Activated CD8-positive, alpha-beta memory T cell treated with anti-CD3 and anti-CD28 coated beads, Interleukin-2, amount 50 U/mL, for 24 hours (primary cell): ENCODE measurements at regions not wholly inside any gene's neighbourhood (a gene's known extent, or its start where the extent isn't known, plus 50 kb on each side); places are given as distances from the start of the nearest gene placed in this dataset.

Experiments
- DNase-seq: peaks from one replicate; pipeline ENCODE4 v3.0.0-alpha.2; 2020; ENCODE audit errors: extremely low read depth

DNA sequence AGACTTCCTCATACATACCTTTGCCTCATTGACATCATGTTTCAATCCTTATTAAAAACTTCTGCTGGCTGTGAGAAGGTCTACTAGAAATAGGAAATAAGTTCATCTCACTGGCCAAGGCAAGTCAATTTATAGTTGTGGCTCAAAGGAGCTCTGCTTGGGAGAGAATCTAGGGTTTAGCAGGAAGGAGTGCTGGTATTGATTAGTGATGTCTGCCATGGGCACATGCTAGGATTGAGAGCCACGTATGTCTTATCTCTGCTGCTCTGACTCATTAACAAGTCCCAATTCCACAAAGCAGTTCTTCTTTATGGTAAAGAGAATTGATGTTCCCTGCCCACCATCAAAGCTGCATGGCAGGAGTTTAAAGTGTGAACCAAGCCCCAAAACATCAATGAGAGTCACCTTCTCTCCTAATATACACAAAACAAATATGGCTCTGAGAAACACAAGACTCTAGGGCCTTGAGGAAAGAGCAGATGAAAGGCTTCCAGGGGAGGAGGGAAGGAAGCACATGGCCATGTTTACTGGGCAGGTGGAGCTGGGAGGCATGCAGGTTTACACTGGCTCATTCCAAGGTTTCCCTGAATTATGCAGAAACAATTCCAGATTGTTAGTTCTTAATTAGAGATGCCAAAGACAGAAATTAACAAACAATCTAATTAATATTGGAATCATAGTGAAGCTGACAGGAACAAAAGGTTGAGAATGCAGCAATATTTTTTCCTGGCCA, 931.9 kb upstream of the TMEM132C start:
- DNase-seq, result no peak

DNA sequence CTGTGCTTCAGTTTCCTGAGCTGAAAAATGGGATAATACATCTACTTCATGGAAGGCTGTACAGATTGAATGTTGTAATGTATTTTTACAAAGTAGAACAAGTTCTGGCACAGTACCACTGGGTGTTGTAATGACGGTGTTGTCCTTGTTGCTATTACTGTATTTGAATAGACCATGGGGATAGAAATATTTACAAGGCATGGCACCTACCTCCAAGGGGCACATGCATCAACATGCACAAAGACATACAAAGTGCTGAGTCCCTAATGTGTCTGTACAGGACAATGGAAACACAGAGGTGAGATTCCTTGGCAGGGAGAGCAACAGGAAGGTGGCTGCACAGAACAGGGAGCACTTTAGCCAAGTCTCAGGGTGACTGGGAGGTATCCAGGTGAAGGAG, 930.6 kb upstream of the TMEM132C start:
- no peak for DNase-seq

DNA sequence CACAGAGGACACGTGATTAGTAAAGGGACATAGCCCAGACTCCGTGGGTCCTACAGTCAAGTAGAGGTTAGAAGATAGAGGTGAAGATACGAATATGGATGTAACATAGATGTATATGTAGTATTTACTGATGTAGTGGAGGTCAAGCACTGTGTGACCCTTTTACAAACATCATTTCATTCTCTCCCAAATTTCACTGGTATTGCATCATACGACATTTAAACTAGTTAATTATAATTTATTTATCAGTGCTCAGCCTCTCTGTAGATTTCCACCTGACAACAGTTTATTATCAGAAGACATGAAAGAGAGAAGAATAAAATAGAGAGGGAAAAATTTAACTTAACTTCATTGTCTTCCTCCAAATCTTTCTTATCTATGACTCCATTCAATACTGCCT, 927.9 kb upstream of the TMEM132C start:
- DNase-seq, result no peak

DNA sequence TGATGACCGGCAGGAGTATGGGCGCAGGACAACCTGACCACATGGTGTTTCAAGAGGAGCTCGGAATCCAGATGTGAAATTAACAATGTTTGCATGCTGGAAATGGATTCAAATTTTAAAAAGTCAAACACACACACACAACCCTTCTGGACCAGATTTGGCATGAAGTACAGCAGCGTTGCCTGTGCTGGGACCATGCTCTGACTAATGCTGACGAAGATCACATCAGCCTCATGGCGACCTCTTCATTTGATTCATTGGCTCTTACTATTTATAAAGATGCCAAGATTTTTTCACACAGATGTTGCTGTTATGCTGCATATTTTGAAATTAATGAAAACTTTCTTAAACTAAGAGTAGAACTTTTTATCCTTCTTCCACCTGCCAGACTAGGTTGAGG, 926.6 kb upstream of the TMEM132C start:
- DNase-seq, result no peak

DNA sequence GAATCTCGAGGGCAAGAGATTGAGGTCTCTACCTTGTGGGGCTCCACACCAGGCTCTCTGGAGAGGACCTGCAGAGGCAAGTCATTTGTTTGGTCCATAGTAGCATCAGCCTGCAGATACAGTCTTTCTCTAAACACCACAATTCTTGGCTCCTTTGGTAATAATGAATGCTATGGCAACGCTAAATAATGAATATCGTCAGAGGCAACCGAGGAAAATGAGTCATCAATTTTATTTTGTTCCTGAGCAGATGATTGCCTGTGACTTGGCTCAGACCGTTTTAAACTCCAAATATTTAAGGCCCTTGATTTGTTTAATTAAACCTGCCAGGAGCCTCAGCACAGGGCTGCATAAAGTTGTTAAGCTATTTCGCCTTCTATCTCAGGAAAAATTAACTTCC, 924.1 kb upstream of the TMEM132C start:
- DNase-seq, result no peak

DNA sequence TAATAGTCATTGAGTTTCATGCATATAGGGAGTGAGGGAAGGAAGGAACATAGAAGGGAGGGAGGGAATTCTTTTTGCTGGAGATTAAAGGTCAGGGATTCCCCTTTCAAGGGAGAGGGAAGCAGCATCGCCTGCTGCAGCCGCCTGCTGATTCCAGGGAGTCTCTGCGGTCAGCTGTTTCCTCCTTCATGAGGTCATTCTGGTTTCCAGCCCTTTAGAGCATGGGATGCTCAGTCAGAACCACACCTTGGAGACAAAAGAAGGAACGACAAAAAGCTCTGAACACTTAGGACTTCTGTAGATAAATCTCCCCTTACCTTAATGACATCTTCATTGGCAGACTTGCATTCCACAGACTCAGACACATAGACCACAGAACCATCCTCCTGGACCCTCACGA, 923.0 kb upstream of the TMEM132C start:
- DNase-seq, result no peak

DNA sequence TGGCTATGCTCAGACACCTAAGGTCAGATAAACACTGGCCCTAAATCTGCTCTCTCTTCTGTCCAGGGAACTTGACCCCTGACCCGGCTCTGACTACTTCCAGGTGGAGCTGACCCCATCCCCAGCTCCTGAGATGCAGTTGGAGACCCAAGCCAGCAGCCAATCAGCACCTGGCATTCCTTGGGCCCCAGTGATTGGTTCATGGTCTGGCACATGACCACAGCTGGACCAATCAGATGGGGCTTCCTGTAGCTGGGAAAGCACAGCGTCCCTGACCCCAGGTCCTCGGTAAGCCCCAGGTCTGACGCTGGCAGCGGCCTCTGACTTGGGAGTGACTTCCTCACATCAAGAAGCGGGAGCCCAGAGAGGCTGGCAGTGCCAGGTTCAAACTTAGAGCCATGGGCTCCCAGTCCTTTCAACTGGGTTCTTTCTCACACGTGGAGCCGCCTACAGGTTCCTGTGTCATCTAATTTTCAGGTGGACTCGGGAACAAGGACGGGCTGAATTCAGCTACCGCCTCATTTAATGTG, 915.4 kb upstream of the TMEM132C start:
- DNase-seq, result no peak

DNA sequence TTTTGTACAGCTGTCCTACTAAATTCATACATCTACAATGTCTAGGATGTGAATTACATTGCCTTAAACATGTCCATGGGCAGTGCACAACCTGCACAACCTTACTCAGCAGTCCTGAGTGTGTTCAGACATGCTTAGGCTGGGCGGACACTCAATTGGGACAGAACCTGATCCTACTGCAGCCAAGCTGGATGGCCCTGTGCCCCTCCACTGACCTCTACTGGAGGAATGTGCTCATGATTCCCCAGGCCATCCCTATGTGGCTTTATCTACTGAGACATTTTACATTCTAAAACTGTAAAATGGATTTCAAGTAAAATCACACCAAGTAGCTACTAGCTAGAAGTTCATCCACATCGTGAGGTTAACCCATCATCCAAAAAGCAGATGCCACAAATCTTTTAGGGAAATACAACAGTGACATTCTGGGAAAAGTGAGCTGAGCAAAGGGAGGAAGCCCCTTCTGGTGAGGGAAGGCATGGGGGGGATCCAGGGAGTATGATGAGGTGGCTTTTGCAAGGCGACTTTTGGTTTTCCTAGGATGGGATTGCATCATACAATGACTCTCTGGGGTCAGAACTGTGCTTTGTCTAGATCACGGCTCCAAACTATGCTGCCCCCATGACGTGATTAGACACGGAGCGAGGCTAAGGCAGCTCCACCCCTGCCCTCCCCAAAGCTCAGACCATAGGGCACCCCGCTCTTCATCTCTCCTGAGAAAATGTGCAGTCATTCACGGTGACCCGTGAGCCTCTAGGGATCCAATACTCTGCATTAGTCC, 911.7 kb upstream of the TMEM132C start:
- DNase-seq, result no peak

DNA sequence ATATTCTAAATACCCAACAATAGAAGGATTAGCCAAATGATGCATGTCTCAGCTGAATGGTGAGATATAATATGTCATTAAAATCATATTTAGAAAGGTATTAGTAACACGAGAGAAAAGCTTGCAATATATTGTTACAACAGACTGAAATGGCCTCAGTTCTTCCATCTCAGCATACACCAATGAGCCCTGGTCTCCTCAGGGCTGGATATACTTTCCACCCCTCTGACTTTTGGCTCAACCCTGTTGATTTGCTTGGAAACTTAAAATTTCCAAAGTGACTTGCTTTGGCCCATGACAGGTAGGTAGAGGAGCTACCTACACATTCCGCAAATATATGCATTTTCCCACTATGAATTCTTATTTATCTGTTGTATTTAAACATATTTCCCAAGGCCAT, 908.1 kb upstream of the TMEM132C start:
- DNase-seq, result no peak

DNA sequence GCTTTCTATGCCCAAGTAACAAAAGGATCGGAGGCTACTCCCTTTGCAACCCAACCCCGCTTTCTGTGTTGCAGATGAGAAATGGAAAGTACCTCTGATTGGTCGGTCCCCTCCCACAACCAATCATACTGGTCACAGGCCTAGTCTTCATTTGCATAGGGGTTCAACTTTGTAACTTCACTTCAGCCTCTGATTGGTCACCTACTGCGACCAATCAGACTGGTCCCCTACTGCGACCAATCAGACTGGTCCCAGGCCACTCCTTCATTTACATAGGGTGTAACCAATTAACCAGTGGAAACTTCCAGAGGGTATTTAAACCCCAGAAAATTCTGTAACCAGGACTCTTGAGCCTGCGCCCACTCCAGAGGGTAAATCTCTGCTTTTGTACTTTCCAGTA, 906.4 kb upstream of the TMEM132C start:
- no peak for DNase-seq

DNA sequence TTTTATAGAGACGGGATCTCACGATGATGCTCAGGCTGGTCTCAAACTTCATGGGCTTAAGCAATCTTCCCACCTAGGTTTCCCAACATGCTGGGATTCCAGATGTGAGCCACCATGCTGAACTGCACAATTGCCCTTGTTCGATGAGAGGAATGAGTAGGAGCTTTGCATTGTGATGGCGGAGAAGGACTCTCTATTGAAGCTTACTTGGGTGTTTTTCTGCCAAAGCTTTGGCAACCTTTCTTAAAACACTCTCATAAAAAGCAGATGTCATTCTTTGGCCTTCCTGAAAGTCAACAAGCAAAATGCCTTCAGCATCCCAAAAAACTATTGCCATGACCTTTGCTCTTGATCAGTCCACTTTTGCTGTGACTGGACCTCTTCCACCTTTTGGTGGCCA, 904.8 kb upstream of the TMEM132C start:
- no peak for DNase-seq

DNA sequence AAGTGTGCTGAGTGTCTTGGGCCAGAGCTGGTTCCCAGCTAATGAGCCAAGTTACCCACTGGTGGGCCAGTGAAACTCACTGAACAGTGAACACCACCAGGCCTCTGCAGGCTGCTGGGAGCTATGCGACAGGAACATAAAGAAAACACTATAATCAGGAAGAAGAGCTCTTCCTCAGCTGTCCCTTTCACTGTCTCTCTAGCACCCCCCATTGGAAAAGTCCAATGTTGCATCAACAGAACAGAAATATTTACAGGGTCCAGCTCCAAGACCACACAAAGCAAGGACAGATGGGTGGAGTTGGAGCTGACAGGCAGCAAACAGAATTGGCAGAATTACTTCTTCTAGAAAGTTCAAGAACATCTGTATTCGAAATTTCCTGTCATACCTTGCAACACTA, 903.6 kb upstream of the TMEM132C start:
- no peak for DNase-seq

DNA sequence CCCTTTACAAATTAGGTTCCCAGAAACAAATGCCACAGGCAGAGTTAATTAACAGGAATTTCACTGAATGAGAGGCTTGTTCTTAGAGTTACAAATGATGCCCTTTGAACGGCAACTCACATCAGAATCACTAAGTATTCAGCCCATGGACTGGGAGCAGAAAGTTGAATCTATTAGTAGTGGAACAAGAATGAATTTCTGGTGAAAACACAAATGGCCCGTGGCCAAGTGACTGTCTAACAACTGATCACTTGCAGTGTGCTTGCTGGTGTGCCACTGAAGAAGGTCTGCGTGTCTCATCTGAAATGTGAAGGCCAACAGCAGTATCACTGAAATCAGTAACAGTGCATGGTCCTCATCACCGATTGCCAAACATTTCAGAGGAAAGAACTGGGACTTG, 893.4 kb upstream of the TMEM132C start:
- no peak for DNase-seq

DNA sequence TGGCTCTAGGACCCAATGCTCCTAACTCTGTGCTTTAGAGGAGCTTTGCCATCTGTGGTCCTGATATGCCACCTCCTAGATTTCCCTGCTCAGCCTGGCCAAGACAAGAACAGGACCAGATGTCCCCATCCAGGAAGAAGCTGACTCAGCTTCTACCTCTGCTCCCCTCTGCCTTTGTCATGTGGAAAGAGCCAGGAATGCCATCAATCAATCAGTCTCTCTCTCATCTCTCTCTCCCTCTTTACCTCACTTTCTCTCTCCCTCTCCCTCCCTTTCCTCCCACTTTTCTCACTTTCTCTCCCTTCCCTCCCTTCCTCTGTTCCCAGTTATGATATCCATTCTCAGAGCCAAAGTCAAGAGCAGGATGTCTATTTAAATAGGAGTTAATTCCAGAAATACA, 892.5 kb upstream of the TMEM132C start:
- DNase-seq, result no peak

DNA sequence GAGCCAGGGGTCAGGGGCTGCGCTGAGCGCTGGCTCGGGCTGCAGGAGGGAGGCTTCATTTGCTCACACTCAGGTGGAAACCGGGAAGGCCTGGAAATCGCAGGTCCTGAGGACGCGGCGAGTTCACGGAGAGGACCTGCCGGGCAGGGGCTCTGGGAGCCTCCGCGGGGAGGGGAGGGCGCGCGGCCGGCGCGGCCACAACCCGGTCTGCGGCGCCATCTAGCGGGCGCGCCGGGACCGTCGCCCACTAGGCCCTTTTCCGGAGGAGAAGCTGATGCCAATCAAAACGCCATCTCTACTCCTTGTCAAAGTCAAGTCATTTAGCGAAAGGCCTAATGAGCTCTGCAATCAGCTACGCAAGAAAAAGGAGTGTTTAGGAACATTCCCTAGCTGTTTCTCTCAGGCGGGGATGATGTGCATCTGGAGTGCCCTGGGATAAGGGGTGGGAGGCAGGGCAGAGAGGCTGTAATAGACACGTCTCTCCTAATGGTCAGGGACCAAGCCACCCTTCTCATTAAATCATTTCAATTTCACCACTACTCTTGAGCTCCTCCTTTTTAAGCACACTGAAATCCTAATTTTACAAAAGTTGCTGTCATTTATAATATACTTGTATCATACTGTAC, 885.8 kb upstream of the TMEM132C start:
- no peak for DNase-seq

DNA sequence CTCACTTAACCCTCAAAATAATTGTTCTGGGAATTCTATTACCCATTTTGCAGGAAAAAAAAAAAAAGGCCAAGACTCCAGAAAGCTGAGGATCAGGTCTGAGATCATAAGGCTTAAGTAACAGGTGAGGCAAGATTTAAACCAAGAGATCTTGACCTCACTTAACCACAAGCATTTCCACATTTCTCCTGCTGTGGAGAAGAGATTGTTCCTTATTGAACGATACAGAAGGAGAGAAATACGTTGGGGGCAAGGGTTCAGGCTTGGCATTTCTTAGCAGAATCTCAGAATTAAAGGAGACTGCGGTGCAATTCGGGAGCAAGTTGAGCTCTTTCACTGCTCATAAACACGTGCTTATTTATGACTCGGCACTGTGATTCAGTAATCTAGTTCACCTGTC, 885.3 kb upstream of the TMEM132C start:
- DNase-seq, result no peak

DNA sequence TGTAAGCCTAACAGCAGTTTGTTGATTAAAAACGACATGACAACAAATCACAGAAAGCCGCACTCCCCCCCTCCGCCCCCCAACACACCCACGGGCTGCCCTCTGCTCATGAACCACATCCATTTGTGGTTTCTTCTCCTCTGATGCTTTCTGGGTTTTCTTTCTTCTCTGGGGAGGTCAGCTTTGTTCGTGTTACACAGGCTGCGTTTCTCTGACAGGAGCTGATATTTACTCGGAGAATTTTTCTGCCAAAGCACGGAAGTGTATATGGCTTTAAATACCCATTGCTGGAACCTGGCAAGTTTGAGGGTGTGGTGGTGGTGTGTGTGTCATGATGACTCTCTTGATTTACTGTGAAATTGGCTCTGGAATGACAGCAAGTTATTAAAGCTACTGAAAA, 883.7 kb upstream of the TMEM132C start:
- DNase-seq, result no peak

DNA sequence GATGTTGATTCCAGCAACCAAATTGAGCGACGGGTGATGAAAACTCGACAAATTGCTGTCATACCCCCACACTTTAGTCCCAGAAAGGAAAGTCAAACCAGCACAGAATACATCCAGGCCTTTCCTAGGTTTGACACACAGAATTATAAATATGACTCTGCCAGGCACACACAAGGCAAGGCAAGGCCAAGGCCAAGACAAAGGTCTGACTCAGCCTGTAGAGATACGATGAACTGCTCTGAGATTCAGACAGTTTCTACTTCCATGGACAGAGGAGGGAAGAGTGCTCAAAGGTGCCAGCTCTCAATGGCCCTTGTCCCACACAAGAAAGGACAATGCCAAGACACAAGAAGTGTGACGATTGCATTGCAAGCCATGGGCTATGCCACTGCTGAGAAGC, 880.2 kb upstream of the TMEM132C start:
- DNase-seq, result no peak

DNA sequence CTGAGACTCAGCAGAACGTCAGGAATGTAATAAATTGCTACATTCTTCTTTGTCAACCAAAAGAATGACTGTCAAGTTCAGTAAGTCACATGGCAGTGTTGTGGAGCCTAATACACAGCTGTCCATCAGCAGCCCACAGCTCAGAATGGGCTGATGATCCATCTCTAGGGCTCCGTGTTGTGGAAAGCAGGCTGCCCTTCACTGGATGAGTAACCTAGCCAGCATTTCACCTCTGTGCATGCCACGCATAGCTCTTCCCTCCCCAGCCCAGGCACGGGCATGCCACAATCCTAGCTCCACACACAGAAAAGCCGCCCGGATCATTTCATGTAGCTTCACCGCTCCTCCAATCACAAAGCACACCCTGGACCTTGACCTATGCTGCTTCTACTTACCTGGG, 878.0 kb upstream of the TMEM132C start:
- no peak for DNase-seq

DNA sequence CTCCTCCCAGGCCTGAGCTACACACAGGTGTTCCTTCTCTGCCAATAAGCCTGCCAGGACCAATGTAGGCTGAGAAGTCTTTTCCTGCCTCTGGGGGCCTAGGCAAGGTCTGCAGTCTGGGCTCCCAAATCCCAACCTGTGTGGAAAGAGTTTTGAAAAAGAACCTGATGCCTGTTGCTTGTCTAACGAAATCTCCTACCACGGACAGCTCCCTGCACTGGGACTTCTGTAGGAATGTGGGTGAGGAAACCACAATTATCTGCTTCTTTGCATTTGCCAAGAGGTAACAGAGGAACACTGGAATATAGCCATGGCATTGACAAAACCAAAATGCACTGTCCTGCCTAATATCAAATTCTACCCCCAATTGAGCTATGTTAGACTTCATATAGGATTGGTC, 877.0 kb upstream of the TMEM132C start:
- DNase-seq, result no peak

DNA sequence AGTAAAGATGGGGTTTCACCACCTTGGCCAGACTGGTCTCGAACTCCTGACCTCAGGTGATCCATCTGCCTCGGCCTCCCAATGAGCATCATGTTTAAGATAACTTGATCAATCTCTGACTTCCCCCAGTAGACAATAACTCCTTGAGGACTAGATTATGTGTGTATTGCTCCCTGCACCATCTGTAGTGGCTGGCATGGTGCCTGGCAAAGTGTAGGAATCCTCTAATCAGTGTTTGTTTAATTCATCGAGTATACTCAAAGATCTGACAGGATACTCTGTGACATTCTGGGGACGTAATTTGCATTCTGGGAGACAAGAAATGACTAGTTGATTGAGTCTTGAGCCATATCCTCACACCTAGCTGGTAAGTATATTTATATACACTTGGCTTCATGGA, 873.5 kb upstream of the TMEM132C start:
- DNase-seq, result no peak

DNA sequence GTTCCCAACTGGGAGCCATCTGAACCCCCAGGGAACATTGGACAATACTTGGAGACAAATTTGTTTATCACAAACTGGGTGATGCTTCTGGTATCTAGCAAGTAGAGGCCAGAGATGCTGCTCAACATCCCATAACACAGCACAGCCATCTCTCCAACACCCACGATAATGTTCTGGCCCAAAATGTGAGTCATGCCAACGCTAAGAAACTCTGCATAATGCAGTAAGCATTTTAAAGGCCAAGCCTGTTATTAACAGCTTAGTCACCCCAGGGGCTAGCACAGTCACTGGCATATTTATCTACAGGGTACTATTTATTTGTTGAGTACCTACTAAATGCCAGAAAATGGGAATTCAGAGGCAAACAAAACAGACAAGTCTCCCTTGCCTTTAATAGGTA, 873.1 kb upstream of the TMEM132C start:
- DNase-seq, result no peak

DNA sequence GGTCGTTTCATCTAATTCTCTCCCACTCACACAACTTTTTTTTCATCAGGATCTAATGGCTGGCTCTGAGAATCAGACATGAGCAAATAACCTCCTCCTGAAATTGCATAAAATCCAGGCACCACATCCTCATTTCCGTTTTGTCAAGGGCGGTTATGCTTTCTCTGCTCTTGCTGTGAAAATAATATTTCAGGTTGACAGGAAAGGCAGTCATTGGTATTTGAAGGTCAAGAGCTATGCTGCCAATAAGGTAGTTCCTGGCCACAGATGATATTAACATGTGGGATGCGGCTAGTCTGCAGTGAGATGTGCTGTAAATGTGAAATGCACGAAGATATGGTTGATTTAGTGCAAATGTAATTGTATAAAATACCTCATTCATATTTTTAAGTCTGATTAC, 870.2 kb upstream of the TMEM132C start:
- no peak for DNase-seq
